Esophagus squamous epithelium (tissue), 5 donors: ENCODE measurements at regions not wholly inside any gene's neighbourhood (a gene's known extent, or its start where the extent isn't known, plus 50 kb on each side); places are given as distances from the start of the nearest gene placed in this dataset.

Experiments
- DNase-seq: peaks from one replicate; lab custom pipeline; 2025; lab: John Stamatoyannopoulos, UW
- H3K27ac ChIP-seq, 4 donors: fragments of 200-600 bp; sonication (generic); one replicate each; pipeline ENCODE4 v1.5.1; 2016 to 2019; ENCODE audit warnings: mild to moderate bottlenecking in 1 of 4
- H3K27me3 ChIP-seq, 4 donors: fragments of 200-600 bp; sonication (generic); 1 replicate in 3 of 4; 2 replicates in 1 of 4; pipeline versions ENCODE4 v1.5.1 to v1.6.0; 2017 to 2021; ENCODE audit warnings: antibody characterized with exemption in 1 of 4
- H3K36me3 ChIP-seq, 3 donors: fragments of 200-600 bp; sonication (generic); one replicate each; pipeline ENCODE4 v1.5.1; 2016 to 2019
- H3K4me1 ChIP-seq, 3 donors: fragments of 200-600 bp; sonication (generic); one replicate each; pipeline ENCODE4 v1.5.1; 2017 to 2019
- H3K4me3 ChIP-seq, 4 donors: fragments of 200-600 bp; sonication (generic); 1 replicate in 3 of 4; 2 replicates in 1 of 4; pipeline ENCODE4 v1.5.1; 2016 to 2019; ENCODE audit warnings: mild to moderate bottlenecking in 2 of 4, moderate library complexity in 1 of 4
- H3K9me3 ChIP-seq, 3 donors: fragments of 200-600 bp; sonication (generic); one replicate each; pipeline ENCODE4 v1.5.1; 2016 to 2019
- CTCF ChIP-seq, 6 experiments: fragments of 450-650 bp in 4 of 6; fragments of 200-600 bp in 2 of 6; sonication (generic) in 2 of 6; IDR thresholded peaks; one replicate each; pipeline ENCODE4 v1.5.1; 2016 to 2019; ENCODE audit warnings: antibody characterized with exemption in 6 of 6, mild to moderate bottlenecking in 4 of 6, moderate library complexity in 4 of 6
- POLR2A ChIP-seq, 4 donors: fragments of 450-650 bp; IDR thresholded peaks; one replicate each; pipeline ENCODE4 v1.6.1; 2017; ENCODE audit warnings: antibody characterized with exemption in 4 of 4, mild to moderate bottlenecking in 4 of 4, moderate library complexity in 3 of 4
- WGBS, 2 donors: methylation state at CpG; one replicate each; pipeline ENCODE4 v1.1.5; 2018; 5-methylcytosine and 5-hydroxymethylcytosine counted together
- intact Hi-C: fragments of 100-400 bp; cut with DNase I; formaldehyde crosslinking; loops from one replicate; pipeline ENCODE4 v1.15.0; 2022
- donor health status: DM: yes; HTN: yes; CAD: no.

DNA sequence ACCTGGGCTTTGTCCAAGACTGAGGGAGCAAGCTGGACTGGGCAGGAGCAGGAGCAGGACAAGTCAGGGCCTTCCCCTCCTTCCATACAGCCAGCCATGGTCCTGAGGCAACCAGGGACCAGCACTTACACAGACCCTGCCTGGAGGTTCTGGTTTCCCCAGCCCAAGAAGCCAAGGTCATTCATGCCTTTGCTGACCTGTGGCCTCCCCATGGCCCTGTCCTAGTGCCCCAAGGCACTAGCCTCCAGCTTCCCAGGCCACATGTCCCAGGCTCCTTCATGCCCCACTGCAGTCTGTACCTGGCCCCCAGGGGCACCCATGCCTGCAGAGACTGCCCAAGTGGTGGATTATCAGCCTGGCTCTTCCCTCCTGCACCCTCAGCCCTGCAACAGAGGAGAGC, 243.9 kb downstream of the TOMM20 start:
- Histone ChIP-seq H3K36me3 (no peaks in the 10 kb centered on the region), H3K27me3 (no peaks in the 10 kb centered on the region), H3K4me1 (peaks cover 9 to 31% (median 17%) of the 10 kb centered on the region in 3 donors), H3K9me3 (no peaks in the 10 kb centered on the region), H3K27ac (no peak overlapping the region), H3K4me3 (no peak overlapping the region)
- intact Hi-C loops: no loop called here
- no peak for TF ChIP-seq POLR2A (IDR thresholded peaks at IDR 0.05)
- no peak for TF ChIP-seq CTCF (IDR thresholded peaks at IDR 0.05)
- no peak for DNase-seq

DNA sequence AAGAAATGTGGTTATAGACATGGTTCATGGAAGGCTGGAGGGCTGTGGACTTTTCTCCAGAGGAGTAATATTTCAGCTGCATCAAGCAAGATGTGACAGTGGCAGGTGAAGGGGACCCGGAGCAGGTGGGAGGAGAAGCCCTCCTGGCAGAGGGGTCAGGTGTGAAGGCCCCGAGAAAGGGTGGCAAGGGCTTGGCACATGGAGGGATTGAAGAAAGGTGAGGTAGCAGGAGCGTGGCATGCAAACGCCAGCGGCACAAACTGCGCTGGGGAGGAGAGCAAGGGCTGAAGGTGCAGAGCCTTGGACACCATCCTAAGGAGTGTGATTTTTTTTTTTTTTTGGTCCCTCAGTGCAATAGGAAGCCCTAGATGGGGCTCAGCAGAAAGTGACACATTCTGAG, 244.6 kb downstream of the TOMM20 start:
- H3K9me3 ChIP-seq: no peaks in the 10 kb centered on the region
- no peak overlapping the region for H3K27ac ChIP-seq
- H3K4me1 ChIP-seq: peaks cover 9 to 31% (median 17%) of the 10 kb centered on the region in 3 donors
- no peaks in the 10 kb centered on the region for H3K36me3 ChIP-seq
- TF ChIP-seq CTCF (IDR thresholded peaks at IDR 0.05): no peak
- intact Hi-C loops: no loop called here
- H3K4me3 ChIP-seq: no peak overlapping the region
- no peaks in the 10 kb centered on the region for H3K27me3 ChIP-seq
- DNase-seq: no peak
- WGBS, 2 donors: 94 to 99% methylated on average over 6 of the region's 6 CpGs

DNA sequence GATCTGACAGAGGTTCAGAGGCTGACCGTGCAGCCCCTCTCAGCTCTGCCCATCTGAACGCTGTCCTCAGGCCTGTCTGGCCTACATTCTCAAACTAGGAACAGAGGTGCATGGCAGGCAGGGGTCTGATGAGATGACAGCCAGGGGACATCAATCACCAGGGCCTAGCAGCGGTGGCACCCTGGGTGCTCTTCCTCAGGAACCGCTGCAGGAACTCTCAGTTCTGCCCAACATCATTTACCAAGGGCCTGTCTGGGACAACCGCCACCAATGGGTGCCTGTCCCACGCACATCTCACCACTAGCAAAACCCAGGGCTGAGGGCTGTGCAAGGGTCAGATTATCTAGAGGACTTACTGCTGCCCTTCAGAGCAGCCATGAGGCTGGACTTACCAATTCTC, 245.7 kb downstream of the TOMM20 start:
- H3K4me1 ChIP-seq: peaks cover 9 to 31% (median 17%) of the 10 kb centered on the region in 3 donors
- 60 to 100% methylated on average over 1 of the region's 6 CpGs for WGBS, 2 donors
- TF ChIP-seq POLR2A (IDR thresholded peaks at IDR 0.05) (no peak), CTCF (IDR thresholded peaks at IDR 0.05) (no peak)
- intact Hi-C loops: no loop called here
- DNase-seq: no peak
- H3K36me3 ChIP-seq: no peaks in the 10 kb centered on the region
- H3K27me3 ChIP-seq: no peaks in the 10 kb centered on the region
- no peak overlapping the region for H3K4me3 ChIP-seq
- no peaks in the 10 kb centered on the region for H3K9me3 ChIP-seq
- H3K27ac ChIP-seq: no peak overlapping the region

- TF ChIP-seq POLR2A (IDR thresholded peaks at IDR 0.05) (no peak), CTCF (IDR thresholded peaks at IDR 0.05) (no peak)
Observed at GRCh38 chr1:234881893-234882771, 246.5 kb downstream of the TOMM20 start.

More at GRCh38 chr1:234881893-234882771, 246.5 kb downstream of the TOMM20 start:
- H3K27ac ChIP-seq: no peak overlapping the region
- peaks cover 9 to 28% (median 17%) of the 10 kb centered on the region in 3 donors for H3K4me1 ChIP-seq
- H3K36me3 ChIP-seq: no peaks in the 10 kb centered on the region
- no peak overlapping the region for H3K4me3 ChIP-seq
- 64 to 69% methylated on average over 10 to 11 of the region's 11 CpGs for WGBS, 2 donors
- no peaks in the 10 kb centered on the region for H3K27me3 ChIP-seq
- no peaks in the 10 kb centered on the region for H3K9me3 ChIP-seq
- intact Hi-C loops: no loop called here
- DNase-seq: no peak
